OCI-LY7 (cell line): ENCODE measurements at regions not wholly inside any gene's neighbourhood (a gene's known extent, or its start where the extent isn't known, plus 50 kb on each side); places are given as distances from the start of the nearest gene placed in this dataset.

ENCODE experiments used
- BruUV-seq: library from RNA; stranded (reverse); fragments of 400-500 nt; replicated peaks from 2 replicates; lab custom pipeline; 2021; lab: Mats Ljungman, UMichigan
- CTCF ChIA-PET: fragments of 300-600 bp; sonication (Branson Sonifier 250); formaldehyde crosslinking; loops from one replicate; lab custom pipeline; 2022; ENCODE audit warnings: antibody characterized with exemption; ENCODE audit not compliant: unreplicated experiment; lab: Charles Lee
- POLR2A ChIA-PET: fragments of 300-600 bp; sonication (Branson Sonifier 250); formaldehyde crosslinking; loops from one replicate; lab custom pipeline; 2022; ENCODE audit warnings: antibody characterized with exemption; lab: Charles Lee
- DNase-seq: peaks from one replicate; pipeline ENCODE4 v3.0.0-alpha.2; 2015; ENCODE audit warnings: low spot score
- H2AFZ ChIP-seq: fragments of 200-600 bp; sonication (generic), shearing (Covaris generic); 2 replicates; pipeline ENCODE4 v1.6.1; 2014; ENCODE audit warnings: mild to moderate bottlenecking, antibody characterized with exemption, low read length, moderate library complexity
- H3K27ac ChIP-seq: fragments of 200-600 bp; sonication (generic); 2 replicates; pipeline ENCODE4 v1.5.1; 2014; ENCODE audit warnings: mixed run types, low read depth, mild to moderate bottlenecking, moderate library complexity, low read length, inconsistent platforms; ENCODE audit not compliant: poor library complexity, severe bottlenecking
- H3K36me3 ChIP-seq: fragments of 200-600 bp; sonication (generic); 2 replicates; pipeline ENCODE4 v1.6.1; 2014; ENCODE audit warnings: mild to moderate bottlenecking, antibody characterized with exemption, low read length, moderate library complexity, mixed read lengths; ENCODE audit not compliant: insufficient read depth
- H3K4me1 ChIP-seq: fragments of 200-600 bp; sonication (generic); 2 replicates; pipeline ENCODE4 v1.5.1; 2014; ENCODE audit warnings: mild to moderate bottlenecking, low read length; ENCODE audit not compliant: insufficient read depth, poor library complexity, severe bottlenecking
- H3K4me2 ChIP-seq: fragments of 200-600 bp; sonication (generic); 2 replicates; pipeline ENCODE4 v1.6.1; 2014; ENCODE audit warnings: mild to moderate bottlenecking, low read length
- H3K4me3 ChIP-seq: fragments of 200-600 bp; sonication (generic); 2 replicates; pipeline ENCODE4 v1.5.1; 2014; ENCODE audit warnings: mild to moderate bottlenecking, low read depth, low read length; ENCODE audit not compliant: poor library complexity, severe bottlenecking
- H3K79me2 ChIP-seq: fragments of 200-600 bp; sonication (generic); 2 replicates; pipeline ENCODE4 v1.6.1; 2016; ENCODE audit warnings: low read depth, mild to moderate bottlenecking, low read length, moderate library complexity, mixed read lengths; ENCODE audit not compliant: insufficient read depth
- H3K9me2 ChIP-seq: fragments of 200-600 bp; sonication (generic); 2 replicates; pipeline ENCODE4 v1.6.1; 2016; ENCODE audit warnings: mild to moderate bottlenecking, low read length, mixed read lengths; ENCODE audit not compliant: insufficient read depth
- H3K9me3 ChIP-seq: fragments of 200-600 bp; sonication (generic); 2 replicates; pipeline ENCODE4 v1.6.1; 2014; ENCODE audit warnings: mild to moderate bottlenecking, mixed run types, low read length, mixed read lengths
- H4K20me1 ChIP-seq: fragments of 200-600 bp; sonication (generic); 2 replicates; pipeline ENCODE4 v1.6.1; 2014; ENCODE audit warnings: mild to moderate bottlenecking, antibody characterized with exemption, low read length, moderate library complexity, mixed read lengths; ENCODE audit not compliant: insufficient read depth
- EZH2phosphoT487 ChIP-seq: fragments of 200-600 bp; sonication (generic); IDR thresholded peaks from 2 replicates; pipeline ENCODE4 v1.6.1; 2018; ENCODE audit warnings: low read depth, borderline replicate concordance, mild to moderate bottlenecking, mixed run types, antibody characterized with exemption, low read length, moderate library complexity, mixed read lengths
- intact Hi-C: fragments of 100-400 bp; cut with micrococcal nuclease; formaldehyde crosslinking; loops from one replicate; pipeline ENCODE4 v1.10.0; 2022; ENCODE audit not compliant: unreplicated experiment
- TF ChIP-seq, protein P1 (sequence below): fragments of 200-600 bp; sonication (generic); conservative IDR thresholded peaks from 2 replicates; pipeline ENCODE4 v1.5.1; 2014; ENCODE audit warnings: mild to moderate bottlenecking, antibody characterized with exemption, low read length, moderate library complexity, mixed read lengths

DNA sequence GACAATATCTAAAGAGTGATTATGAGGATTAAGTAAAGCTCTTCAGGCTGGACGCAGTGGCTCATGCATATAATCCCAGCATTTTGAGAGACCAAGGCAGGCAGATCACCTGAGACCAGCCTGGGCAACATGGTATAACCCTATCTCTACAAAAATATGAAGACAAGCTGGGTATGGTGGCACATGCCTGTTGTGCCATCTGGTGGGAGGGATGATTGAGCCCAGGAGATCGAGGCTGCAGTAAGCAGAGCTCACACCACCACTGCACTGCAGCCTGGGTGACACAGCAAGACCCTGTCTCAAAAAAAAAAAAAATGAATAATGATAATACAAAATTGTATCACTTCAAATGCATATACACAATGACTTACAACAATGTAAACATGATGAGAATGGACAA is 195.6 kb upstream of the AUTS2 start:
- no peaks in the 10 kb centered on the region for H3K9me2 ChIP-seq
- no peaks in the 10 kb centered on the region for H4K20me1 ChIP-seq
- POLR2A ChIA-PET = interaction anchor here (0.6 to 1.2 kb wide), 3 partner anchors 17 to 520 kb away, joined by 3 read pairs; no protein-coding TSS in a partner anchor
- CTCF ChIA-PET = no interaction called here
- H3K79me2 ChIP-seq = no peaks in the 10 kb centered on the region
- no TSS peak for BruUV-seq
- no peak overlapping the region for H2AFZ ChIP-seq
- DNase-seq = no peak
- H3K4me3 ChIP-seq = no peak overlapping the region
- H3K36me3 ChIP-seq = no peaks in the 10 kb centered on the region
- H3K4me1 ChIP-seq = no peaks in the 10 kb centered on the region
- intact Hi-C loops = loop anchor here (2.0 to 5.0 kb wide), 5 partner anchors 200 to 530 kb away; no protein-coding TSS in a partner anchor
- H3K27ac ChIP-seq = no peak overlapping the region
- H3K9me3 ChIP-seq = no peaks in the 10 kb centered on the region
- no peak overlapping the region for H3K4me2 ChIP-seq
- TF ChIP-seq, protein P1, sequence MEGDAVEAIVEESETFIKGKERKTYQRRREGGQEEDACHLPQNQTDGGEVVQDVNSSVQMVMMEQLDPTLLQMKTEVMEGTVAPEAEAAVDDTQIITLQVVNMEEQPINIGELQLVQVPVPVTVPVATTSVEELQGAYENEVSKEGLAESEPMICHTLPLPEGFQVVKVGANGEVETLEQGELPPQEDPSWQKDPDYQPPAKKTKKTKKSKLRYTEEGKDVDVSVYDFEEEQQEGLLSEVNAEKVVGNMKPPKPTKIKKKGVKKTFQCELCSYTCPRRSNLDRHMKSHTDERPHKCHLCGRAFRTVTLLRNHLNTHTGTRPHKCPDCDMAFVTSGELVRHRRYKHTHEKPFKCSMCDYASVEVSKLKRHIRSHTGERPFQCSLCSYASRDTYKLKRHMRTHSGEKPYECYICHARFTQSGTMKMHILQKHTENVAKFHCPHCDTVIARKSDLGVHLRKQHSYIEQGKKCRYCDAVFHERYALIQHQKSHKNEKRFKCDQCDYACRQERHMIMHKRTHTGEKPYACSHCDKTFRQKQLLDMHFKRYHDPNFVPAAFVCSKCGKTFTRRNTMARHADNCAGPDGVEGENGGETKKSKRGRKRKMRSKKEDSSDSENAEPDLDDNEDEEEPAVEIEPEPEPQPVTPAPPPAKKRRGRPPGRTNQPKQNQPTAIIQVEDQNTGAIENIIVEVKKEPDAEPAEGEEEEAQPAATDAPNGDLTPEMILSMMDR = no peak

DNA sequence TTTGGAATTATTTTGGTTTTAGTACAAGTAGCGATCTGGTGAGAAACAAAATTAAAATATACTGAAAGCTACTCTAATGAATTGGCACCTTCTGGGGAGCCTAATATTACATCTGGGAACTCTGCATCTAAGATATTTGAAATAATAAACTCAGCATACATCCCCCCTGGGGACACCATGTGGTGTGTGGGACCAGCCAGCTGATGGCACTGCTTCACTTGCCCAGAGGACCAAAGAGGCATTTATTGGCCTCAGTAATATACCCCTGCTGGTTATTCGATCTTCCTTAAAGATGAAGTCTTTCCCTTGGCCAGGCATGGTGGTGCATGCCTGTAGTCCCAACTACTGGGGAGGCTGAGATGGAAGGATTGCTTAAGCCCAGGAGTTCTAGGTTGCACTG is 195.1 kb upstream of the AUTS2 start:
- H3K9me2 ChIP-seq = no peaks in the 10 kb centered on the region
- H4K20me1 ChIP-seq = no peaks in the 10 kb centered on the region
- CTCF ChIA-PET = no interaction called here
- no peak overlapping the region for H3K27ac ChIP-seq
- no peak overlapping the region for H2AFZ ChIP-seq
- BruUV-seq = no TSS peak
- no peaks in the 10 kb centered on the region for H3K36me3 ChIP-seq
- POLR2A ChIA-PET = interaction anchor here (0.6 to 1.2 kb wide), 3 partner anchors 17 to 521 kb away, joined by 3 read pairs; no protein-coding TSS in a partner anchor
- H3K4me2 ChIP-seq = no peak overlapping the region
- TF ChIP-seq, protein P1 = peak; percentile 82
- no peak for TF ChIP-seq EZH2phosphoT487
- H3K9me3 ChIP-seq = no peaks in the 10 kb centered on the region
- no peaks in the 10 kb centered on the region for H3K79me2 ChIP-seq
- DNase-seq = peak; percentile 73
- H3K4me1 ChIP-seq = no peaks in the 10 kb centered on the region
- H3K4me3 ChIP-seq = no peak overlapping the region
- intact Hi-C loops = loop anchor here (2.0 to 5.0 kb wide), 5 partner anchors 199 to 529 kb away; no protein-coding TSS in a partner anchor

DNA sequence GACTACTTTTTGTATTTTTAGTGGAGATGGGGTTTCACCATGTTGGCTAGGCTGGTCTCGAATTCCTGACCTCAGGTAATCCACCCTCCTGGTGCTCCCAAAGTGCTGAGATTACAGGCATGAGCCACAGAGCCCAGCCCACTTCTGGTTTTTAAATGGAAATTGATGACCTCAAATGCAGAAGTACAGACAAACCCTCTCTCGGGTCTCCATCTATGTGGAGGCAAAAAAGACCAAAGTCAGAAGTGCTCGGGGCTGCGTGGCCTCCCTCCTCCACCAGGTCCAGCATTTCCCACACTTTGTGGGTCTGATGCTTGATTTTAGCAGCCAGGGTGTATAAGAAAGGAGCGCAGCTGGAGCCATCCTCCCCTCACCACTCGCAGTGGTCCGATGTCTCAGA is 187.3 kb upstream of the AUTS2 start:
- Histone ChIP-seq H3K4me1 (peaks cover 4% of the 10 kb centered on the region), H3K9me3 (no peaks in the 10 kb centered on the region), H4K20me1 (no peaks in the 10 kb centered on the region), H3K4me3 (no peak overlapping the region), H3K79me2 (no peaks in the 10 kb centered on the region), H2AFZ (no peak overlapping the region), H3K36me3 (no peaks in the 10 kb centered on the region), H3K9me2 (no peaks in the 10 kb centered on the region), H3K27ac (no peak overlapping the region), H3K4me2 (no peak overlapping the region)
- no TSS peak for BruUV-seq
- intact Hi-C loops = no loop called here
- ChIA-PET POLR2A (no interaction called here), CTCF (no interaction called here)
- DNase-seq = no peak
- TF ChIP-seq, protein P1 = no peak
- no peak for TF ChIP-seq EZH2phosphoT487
